ENCODE measurements at regions not wholly inside any gene's neighbourhood (a gene's known extent, or its start where the extent isn't known, plus 50 kb on each side); places are given as distances from the start of the nearest gene placed in this dataset.

DNA sequence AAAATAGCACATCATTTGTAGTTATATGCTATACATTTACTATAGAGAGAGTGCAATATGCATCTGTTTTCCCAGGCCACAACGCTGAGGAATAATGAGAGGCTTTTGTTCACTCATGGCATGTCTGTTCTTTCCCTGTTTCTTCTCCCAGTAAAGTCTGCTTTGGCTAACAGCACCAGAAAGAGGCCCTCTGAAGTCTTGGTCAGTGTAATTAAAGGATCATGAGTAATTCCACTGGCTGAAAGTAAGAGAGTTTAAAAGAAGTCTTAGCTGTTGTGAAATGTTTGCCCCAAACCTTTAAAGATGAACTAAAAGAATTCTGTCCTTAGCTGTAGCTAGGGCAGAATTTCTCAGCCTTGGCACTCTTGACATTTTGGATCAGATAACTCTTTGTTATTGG, 228.8 kb downstream of the TLE4 start:
- H3K27ac ChIP-seq (ENCODE audit: low read depth, low read length), result no peak overlapping the region
- no peak for TF ChIP-seq EZH2phosphoT487 (IDR thresholded peaks at IDR 0.05; ENCODE audit: borderline replicate concordance, low read length)
- TF ChIP-seq, protein P1, sequence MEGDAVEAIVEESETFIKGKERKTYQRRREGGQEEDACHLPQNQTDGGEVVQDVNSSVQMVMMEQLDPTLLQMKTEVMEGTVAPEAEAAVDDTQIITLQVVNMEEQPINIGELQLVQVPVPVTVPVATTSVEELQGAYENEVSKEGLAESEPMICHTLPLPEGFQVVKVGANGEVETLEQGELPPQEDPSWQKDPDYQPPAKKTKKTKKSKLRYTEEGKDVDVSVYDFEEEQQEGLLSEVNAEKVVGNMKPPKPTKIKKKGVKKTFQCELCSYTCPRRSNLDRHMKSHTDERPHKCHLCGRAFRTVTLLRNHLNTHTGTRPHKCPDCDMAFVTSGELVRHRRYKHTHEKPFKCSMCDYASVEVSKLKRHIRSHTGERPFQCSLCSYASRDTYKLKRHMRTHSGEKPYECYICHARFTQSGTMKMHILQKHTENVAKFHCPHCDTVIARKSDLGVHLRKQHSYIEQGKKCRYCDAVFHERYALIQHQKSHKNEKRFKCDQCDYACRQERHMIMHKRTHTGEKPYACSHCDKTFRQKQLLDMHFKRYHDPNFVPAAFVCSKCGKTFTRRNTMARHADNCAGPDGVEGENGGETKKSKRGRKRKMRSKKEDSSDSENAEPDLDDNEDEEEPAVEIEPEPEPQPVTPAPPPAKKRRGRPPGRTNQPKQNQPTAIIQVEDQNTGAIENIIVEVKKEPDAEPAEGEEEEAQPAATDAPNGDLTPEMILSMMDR (IDR thresholded peaks at IDR 0.05; ENCODE audit: low read depth, low read length, poor library complexity, severe bottlenecking), result no peak
- no peaks in the 10 kb centered on the region for H3K36me3 ChIP-seq (ENCODE audit: control insufficient read depth, low read length)
- no peak overlapping the region for H3K4me3 ChIP-seq (ENCODE audit: low read length)
- no peaks in the 10 kb centered on the region for H3K79me2 ChIP-seq (ENCODE audit: control insufficient read depth, low read length)
- H4K20me1 ChIP-seq (ENCODE audit: control insufficient read depth, insufficient read depth, low read depth, low read length), result no peaks in the 10 kb centered on the region
- no peaks in the 10 kb centered on the region for H3K9me3 ChIP-seq (ENCODE audit: control insufficient read depth, insufficient read depth, low read length)
- H3K4me1 ChIP-seq (ENCODE audit: control insufficient read depth, low read length), result no peaks in the 10 kb centered on the region
- H3K4me2 ChIP-seq (ENCODE audit: low read length), result no peak overlapping the region
- 0 out of 2 replicates have a peak, but pooled peaks cover 3% of the 10 kb centered on the region for H3K27me3 ChIP-seq (ENCODE audit: control insufficient read depth, low read length)
- H3F3A ChIP-seq (ENCODE audit: control insufficient read depth, insufficient read depth), result no peaks in the 10 kb centered on the region
- H3K9me2 ChIP-seq (replicated peaks; ENCODE audit: control insufficient read depth, low read length), result no peaks in the 10 kb centered on the region

DNA sequence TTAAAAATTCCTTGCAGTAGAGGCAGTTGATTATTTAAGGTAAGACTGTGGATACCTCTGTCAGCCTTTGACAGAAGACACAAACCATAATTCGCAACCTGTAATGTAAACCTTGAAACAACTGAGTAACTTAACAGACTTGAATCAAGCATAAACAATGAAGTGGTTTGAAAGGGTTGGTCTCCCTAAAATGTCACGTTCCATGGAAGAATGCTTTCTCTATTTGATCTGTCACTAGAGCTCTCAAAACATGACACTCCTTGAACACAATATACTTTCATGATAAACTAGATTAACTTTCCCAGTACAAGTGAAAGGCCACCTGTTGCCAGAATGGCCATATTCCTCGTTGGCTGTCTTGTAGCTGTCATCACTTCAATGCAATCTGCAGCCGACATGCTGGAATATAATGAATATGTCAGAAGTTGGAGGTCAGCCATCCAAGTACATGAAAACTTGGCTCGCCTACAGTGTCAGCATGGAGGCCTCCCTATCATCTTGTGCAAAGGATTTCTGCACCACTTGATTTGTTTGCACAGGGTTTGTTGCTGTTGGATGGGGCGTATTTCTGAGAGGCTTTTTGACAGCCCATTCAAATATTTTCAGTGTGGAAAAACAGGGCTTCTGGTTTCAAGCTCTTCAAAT, 228.0 kb downstream of the TLE4 start:
- no peaks in the 10 kb centered on the region for H3K36me3 ChIP-seq (ENCODE audit: control insufficient read depth, low read length)
- H3K9me3 ChIP-seq (ENCODE audit: control insufficient read depth, insufficient read depth, low read length), result no peaks in the 10 kb centered on the region
- no peaks in the 10 kb centered on the region for H4K20me1 ChIP-seq (ENCODE audit: control insufficient read depth, insufficient read depth, low read depth, low read length)
- H3K4me3 ChIP-seq (ENCODE audit: low read length), result no peak overlapping the region
- no peaks in the 10 kb centered on the region for H3K9me2 ChIP-seq (replicated peaks; ENCODE audit: control insufficient read depth, low read length)
- H3F3A ChIP-seq (ENCODE audit: control insufficient read depth, insufficient read depth), result no peaks in the 10 kb centered on the region
- H3K27ac ChIP-seq (ENCODE audit: low read depth, low read length), result no peak overlapping the region
- no peaks in the 10 kb centered on the region for H3K4me1 ChIP-seq (ENCODE audit: control insufficient read depth, low read length)
- H3K4me2 ChIP-seq (ENCODE audit: low read length), result no peak overlapping the region
- TF ChIP-seq, protein P1 (IDR thresholded peaks at IDR 0.05; ENCODE audit: low read depth, low read length, poor library complexity, severe bottlenecking), result no peak
- no peak for TF ChIP-seq EZH2phosphoT487 (IDR thresholded peaks at IDR 0.05; ENCODE audit: borderline replicate concordance, low read length)
- H3K79me2 ChIP-seq (ENCODE audit: control insufficient read depth, low read length), result no peaks in the 10 kb centered on the region
- H3K27me3 ChIP-seq (ENCODE audit: control insufficient read depth, low read length), result 0 out of 2 replicates have a peak, but pooled peaks cover 3% of the 10 kb centered on the region

DNA sequence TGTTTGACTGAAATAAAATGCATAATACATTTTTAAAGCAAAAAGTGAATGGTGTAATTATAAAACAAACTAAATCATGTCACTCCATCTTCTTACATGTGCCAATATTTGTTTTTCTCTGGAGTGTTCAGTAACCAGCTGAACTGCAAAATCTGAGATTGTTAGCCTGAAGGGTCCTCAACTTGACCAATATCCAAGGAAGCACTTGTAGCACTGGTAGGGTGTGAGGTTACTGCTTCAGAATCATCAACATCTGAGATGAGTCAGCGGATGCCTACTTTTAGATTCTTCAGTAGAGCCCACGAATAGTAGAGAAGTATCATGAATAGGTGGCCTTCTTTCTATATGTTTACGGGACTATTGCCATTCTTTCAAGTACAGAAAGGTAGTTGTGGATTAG, 226.7 kb downstream of the TLE4 start:
- Histone ChIP-seq H3K9me3 (ENCODE audit: control insufficient read depth, insufficient read depth, low read length) (no peaks in the 10 kb centered on the region), H3K36me3 (ENCODE audit: control insufficient read depth, low read length) (no peaks in the 10 kb centered on the region), H3K79me2 (ENCODE audit: control insufficient read depth, low read length) (no peaks in the 10 kb centered on the region), H4K20me1 (ENCODE audit: control insufficient read depth, insufficient read depth, low read depth, low read length) (no peaks in the 10 kb centered on the region), H3F3A (ENCODE audit: control insufficient read depth, insufficient read depth) (no peaks in the 10 kb centered on the region), H3K4me3 (ENCODE audit: low read length) (no peak overlapping the region), H3K27ac (ENCODE audit: low read depth, low read length) (no peak overlapping the region), H3K4me1 (ENCODE audit: control insufficient read depth, low read length) (no peaks in the 10 kb centered on the region), H3K4me2 (ENCODE audit: low read length) (no peak overlapping the region), H3K27me3 (ENCODE audit: control insufficient read depth, low read length) (0 out of 2 replicates have a peak, but pooled peaks cover 3% of the 10 kb centered on the region), H3K9me2 (replicated peaks; ENCODE audit: control insufficient read depth, low read length) (no peaks in the 10 kb centered on the region)
- no peak for TF ChIP-seq EZH2phosphoT487 (IDR thresholded peaks at IDR 0.05; ENCODE audit: borderline replicate concordance, low read length)
- TF ChIP-seq, protein P1 (IDR thresholded peaks at IDR 0.05; ENCODE audit: low read depth, low read length, poor library complexity, severe bottlenecking), result no peak
